HPDE6-E6E7 (cell line): ENCODE measurements at regions not wholly inside any gene's neighbourhood (a gene's known extent, or its start where the extent isn't known, plus 50 kb on each side); places are given as distances from the start of the nearest gene placed in this dataset.
A peak's percentile ranks its signal among the peaks of the same experiment; 100 is the strongest.

Experiments
- DNase-seq: peaks from one replicate; pipeline ENCODE4 v3.0.0; 2011; ENCODE audit warnings: missing footprints; ENCODE audit errors: extremely low spot score

- no peak for DNase-seq
Measured at GRCh38 chr7:88700725-88701124, 58.8 kb upstream of the ZNF804B start.

GRCh38 chr7:88694207-88694606, 65.3 kb upstream of the ZNF804B start:
- DNase-seq, result no peak

- no peak for DNase-seq
Measured at GRCh38 chr7:88693131-88693530, 66.4 kb upstream of the ZNF804B start.

- DNase-seq, result no peak
Measured at GRCh38 chr7:88692493-88692892, 67.0 kb upstream of the ZNF804B start.

- no peak for DNase-seq
Measured at GRCh38 chr7:88689821-88690220, 69.7 kb upstream of the ZNF804B start.

- DNase-seq, result no peak
Measured at GRCh38 chr7:88688222-88688621, 71.3 kb upstream of the ZNF804B start.

GRCh38 chr7:88686468-88687229, 72.9 kb upstream of the ZNF804B start:
- no peak for DNase-seq

GRCh38 chr7:88681682-88682081, 77.8 kb upstream of the ZNF804B start:
- no peak for DNase-seq

- no peak for DNase-seq
Measured at GRCh38 chr7:88670536-88670935, 89.0 kb upstream of the ZNF804B start.

- DNase-seq, result no peak
Measured at GRCh38 chr7:88669913-88670312, 89.6 kb upstream of the ZNF804B start.

- no peak for DNase-seq
Measured at GRCh38 chr7:88668591-88668990, 90.9 kb upstream of the ZNF804B start.

- DNase-seq, result no peak
Measured at GRCh38 chr7:88666626-88667025, 92.9 kb upstream of the ZNF804B start.

GRCh38 chr7:88665892-88666514, 93.5 kb upstream of the ZNF804B start:
- DNase-seq, result no peak

GRCh38 chr7:88664630-88665233, 94.8 kb upstream of the ZNF804B start:
- DNase-seq, result peak; percentile 9

- no peak for DNase-seq
Measured at GRCh38 chr7:88661921-88662320, 97.6 kb upstream of the ZNF804B start.

- DNase-seq, result no peak
Measured at GRCh38 chr7:88647825-88648224, 111.7 kb upstream of the ZNF804B start.

GRCh38 chr7:88638583-88638982, 120.9 kb upstream of the ZNF804B start:
- DNase-seq, result no peak

- no peak for DNase-seq
Measured at GRCh38 chr7:88637795-88638194, 121.7 kb upstream of the ZNF804B start.

GRCh38 chr7:88635149-88635548, 124.4 kb upstream of the ZNF804B start:
- DNase-seq, result no peak

- DNase-seq, result no peak
Measured at GRCh38 chr7:88629559-88629958, 129.9 kb upstream of the ZNF804B start.

GRCh38 chr7:88628363-88629085, 131.0 kb upstream of the ZNF804B start:
- no peak for DNase-seq

GRCh38 chr7:88617185-88617584, 142.3 kb upstream of the ZNF804B start:
- no peak for DNase-seq
